ENCODE measurements at regions not wholly inside any gene's neighbourhood (a gene's known extent, or its start where the extent isn't known, plus 50 kb on each side); places are given as distances from the start of the nearest gene placed in this dataset.

GRCh38 chr6:7489376-7489775 lies 52.1 kb upstream of the DSP start:
- no peak overlapping the region for H3K4me3 ChIP-seq
- 51% methylated on average over 2 of the region's 2 CpGs for WGBS

More at GRCh38 chr6:7489376-7489775, 52.1 kb upstream of the DSP start:
- TF ChIP-seq POLR2AphosphoS5 (IDR thresholded peaks at IDR 0.05) (no peak), POLR2A (IDR thresholded peaks at IDR 0.05) (no peak), CTCF (IDR thresholded peaks at IDR 0.05) (no peak)
- H3K9me3 ChIP-seq = no peaks in the 10 kb centered on the region
- no peaks in the 10 kb centered on the region for H3K4me1 ChIP-seq (replicated peaks)
- intact Hi-C loops (cut with DNase I) = no loop called here
- H3K27ac ChIP-seq = no peak overlapping the region
- no peaks in the 10 kb centered on the region for H3K36me3 ChIP-seq
- no peaks in the 10 kb centered on the region for H3K27me3 ChIP-seq (replicated peaks; ENCODE audit: insufficient read depth)
- DNase-seq (ENCODE audit: low spot score) = no peak
